Germinal center (tissue), 1 donor: ENCODE measurements at regions not wholly inside any gene's neighbourhood (a gene's known extent, or its start where the extent isn't known, plus 50 kb on each side); places are given as distances from the start of the nearest gene placed in this dataset.

Experiments
- DNase-seq: peaks from one replicate; pipeline ENCODE4 v3.0.0; 2012; ENCODE audit warnings: mixed read lengths, low spot score

DNA sequence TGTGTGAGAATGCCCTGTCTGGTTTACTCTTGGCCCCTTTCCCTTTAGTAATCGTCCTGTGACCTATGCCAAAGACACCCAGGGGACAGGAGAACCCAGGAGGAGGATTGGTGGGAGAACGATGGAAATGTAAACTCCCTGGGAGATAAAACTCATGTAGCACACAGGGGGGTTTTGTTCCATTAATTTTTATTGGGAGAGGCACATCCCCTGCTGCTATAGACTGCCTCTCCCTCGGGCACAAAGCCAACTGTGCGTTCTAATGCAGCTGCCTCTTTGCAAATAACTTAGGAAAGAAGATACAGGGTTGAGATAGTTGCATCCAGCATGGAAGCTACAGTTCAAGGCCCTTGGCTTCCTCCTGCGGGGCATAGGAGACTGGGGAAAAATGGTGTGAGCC lies 489.6 kb downstream of the SLC4A3 start:
- no peak for DNase-seq

DNA sequence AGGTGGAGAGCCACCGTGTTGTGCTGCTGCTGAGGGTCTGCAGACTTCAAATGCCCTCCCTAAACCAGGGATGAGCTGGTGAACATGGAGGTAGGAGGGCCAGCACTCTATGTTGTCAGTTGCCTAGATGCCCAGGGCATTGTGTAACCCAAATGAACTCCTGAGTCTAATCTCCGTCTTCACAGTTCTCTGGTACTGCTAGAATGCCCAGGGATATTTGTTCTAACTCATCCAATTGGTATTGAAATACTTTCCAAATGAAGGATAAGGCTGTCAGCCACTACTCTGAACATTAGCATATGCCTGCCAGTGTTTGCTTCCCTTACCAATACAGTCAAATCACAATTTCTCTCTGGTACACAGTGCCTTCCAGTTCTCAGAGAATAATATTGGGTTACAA lies 492.6 kb downstream of the SLC4A3 start:
- no peak for DNase-seq

DNA sequence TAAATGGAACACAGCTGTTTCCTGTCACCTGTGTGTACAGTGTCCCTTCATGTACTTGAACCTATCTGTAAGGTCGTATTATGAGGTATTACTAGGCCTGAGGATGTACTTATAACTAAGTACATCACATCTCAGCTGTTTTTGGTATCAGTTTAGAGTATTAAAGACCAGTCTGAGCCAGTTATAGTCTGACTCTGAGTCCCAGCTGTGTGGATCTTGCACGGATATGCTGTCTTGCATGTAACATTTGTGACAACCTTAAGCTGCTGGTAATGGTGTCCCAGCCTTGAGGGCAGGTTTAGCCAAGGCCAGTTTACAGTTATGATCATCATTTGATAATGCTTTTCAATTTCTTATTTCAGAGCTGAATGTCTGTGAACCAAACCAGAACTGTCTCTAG lies 496.3 kb downstream of the SLC4A3 start:
- no peak for DNase-seq

DNA sequence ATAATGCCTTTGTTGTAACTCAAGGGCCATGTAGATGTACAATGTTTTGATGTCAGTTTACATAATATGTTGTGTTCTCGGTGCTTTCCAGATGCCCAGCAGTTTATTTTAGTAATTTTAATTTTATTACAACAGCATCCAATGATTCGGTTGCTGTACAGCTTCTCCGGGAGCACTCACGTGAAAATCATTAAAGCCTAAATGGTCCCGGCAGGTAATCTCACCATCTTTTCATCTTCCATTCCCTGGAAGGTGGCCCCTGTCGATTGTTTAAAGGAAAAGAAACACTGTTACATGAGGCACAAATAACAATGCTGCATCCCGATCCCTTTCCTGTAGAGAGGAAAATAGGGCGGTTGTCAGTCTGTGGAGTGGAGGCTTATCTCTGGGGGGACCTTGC lies 498.1 kb downstream of the SLC4A3 start:
- DNase-seq = no peak

DNA sequence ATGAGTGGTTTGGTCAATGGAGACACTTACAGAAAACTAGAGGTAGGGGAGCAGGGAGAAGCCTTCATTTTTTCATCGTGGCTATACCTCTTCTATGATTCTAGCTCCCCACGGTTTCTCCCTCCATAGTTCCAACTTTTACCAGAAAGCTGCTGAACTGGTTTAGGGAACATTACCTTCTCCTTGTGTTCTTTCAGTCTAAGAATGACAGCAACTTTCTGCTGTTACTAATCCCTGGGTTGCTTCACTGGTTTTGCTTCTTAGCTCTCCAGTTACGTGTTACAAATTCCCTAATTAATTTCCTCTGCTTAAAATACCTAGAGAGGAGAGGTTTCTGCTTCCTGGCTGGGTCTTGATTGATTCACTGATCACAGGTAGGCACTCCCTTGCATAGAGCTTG lies 499.9 kb downstream of the SLC4A3 start:
- no peak for DNase-seq

DNA sequence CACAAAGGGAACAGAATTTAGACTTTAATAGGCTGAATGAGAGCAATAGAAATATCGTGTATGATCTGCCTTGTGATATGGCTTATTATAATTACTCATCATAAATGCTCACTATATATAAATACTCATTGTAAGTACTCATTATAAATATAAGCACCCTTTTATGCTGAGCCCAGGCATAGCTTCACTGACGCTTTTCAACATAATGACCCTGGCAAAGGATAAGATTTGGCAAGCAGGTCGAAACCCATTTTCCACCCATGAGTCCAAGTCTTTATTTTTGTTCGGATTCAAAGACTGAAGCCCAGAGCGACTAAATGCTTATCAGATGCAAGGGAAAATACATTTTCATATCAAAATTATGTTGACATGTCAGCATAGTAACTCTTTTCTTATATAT lies 500.4 kb downstream of the SLC4A3 start:
- no peak for DNase-seq

DNA sequence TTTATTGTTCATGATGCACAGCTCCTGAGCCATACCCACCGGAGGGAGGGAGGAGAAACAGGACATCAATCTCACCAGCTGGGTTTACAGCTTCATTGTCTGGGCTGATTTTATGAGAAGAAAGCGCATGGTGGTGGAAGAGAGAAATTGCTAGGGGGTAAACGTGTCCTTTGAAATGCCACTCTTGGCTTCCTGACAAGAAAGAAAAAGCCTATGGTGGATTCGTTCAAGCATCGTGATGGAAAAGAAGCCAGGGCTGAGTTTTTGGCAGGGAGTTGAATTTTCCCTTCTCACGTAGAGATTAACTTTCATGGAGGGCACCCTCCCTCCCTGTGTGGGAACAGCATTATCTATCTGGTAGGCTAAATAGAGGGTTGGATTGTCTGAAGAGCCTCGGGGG lies 502.0 kb downstream of the SLC4A3 start:
- DNase-seq = no peak

DNA sequence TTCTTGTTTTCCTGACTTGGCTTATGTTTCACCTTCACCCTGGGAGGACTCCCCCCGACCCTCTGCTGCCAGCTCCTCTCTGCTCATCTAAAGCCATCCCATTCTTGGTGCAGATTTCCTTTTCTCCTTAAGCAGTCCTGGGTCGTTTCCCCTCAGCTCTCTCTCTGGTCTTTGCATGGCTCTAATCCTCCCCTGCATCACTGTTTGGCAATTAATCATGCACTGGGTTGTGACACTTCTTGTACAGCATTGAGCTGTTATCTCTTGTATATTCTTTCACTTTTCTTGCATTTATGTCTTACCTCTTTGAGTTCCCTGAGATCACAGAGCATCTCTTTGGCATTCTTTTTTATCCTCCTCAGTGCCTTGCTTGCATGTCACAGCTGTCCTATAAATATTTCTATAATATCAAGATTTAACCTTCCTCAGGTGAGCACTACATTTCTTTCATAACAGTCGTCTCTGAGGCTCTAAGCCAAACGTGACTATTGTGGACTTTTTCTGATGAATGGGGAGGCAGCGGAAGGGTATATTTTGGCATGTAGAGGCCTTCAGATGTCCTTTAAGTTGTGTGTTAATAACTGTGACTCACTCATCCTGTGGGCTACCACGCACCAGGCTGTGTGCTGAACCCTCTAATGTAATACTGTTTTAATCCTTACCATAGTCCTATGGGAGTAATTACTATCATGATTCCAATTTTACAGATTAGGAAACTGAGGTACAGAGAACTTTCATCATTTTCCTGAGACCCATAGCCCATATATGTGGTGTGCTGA lies 507.5 kb downstream of the SLC4A3 start:
- DNase-seq = no peak

DNA sequence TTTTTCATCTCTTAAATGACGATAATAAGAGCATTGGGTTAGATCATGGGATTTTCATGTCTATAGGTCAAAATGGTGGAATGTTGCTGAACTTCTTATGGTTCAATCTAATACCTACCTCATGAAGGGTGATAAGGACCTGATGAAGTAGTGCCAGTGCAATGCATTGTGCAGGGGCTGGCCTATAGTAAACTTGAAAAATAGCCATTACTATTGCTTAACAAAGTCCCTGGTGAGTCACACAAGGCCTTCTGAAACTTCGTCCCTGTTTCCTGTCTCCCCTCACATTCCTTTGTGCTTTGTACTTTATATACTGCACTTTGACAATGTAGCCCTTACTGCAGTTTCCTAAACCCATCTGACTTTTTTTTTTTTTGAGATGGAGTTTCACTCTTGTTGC lies 515.9 kb downstream of the SLC4A3 start:
- no peak for DNase-seq

DNA sequence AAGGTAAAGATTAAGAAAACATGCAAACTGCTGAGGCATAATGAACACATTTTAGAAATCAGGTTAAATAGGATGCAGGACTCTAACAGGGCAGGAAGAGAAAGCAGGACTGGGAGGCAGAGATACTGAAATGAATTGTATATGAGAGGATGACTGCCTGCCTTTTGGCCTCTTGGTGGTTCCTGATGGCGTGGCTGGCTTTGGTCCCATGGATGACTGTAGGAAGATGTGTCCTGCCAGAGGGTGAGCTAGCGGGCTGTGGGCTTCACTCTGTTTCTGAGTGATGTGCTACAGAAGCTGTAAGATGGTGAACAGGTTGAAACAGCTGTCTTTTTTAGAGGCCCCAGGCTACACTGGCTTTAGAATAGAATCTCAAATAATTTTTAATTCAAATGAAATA lies 517.0 kb downstream of the SLC4A3 start:
- DNase-seq = no peak

DNA sequence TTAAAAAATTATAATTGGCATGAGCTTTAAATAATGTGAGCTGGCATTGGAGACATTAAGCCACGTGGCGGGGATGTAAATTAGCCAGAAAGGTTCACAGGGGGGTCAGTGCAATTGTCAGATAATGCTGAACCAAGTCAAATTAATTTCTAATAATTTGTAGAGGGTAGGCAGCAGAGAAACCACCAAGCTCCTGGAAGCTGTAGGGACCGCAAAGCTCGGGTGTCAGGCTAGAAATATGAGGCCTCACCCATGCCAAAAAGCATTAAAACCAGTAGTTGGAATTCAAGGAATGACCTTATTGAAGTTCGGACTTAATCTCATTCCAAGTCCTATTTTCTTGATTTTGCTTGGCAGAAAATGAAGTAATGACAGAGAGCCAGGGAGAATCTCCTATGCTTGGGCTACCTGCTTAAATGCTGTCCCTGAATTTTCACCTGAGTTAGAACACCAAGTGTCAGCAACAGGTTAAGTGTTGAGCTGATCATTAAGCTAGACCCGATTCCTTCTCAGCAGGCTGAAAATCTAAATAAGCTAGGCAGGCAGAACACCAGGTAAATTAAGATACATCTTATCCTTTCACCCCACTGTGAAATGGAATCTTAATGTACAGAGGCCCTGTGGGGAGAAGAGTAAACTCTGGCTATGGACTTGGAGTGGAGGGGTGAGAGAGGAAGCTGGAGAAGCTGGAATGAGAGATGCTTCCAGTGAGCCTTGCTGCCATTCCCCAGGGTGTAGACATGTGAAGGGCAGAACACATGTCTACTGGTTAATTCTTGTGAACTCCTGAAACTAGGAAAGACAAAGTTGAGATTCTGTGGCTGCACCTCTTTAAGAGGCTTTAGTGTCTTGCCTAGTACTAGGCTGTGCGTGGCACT lies 520.0 kb downstream of the SLC4A3 start:
- DNase-seq = no peak

DNA sequence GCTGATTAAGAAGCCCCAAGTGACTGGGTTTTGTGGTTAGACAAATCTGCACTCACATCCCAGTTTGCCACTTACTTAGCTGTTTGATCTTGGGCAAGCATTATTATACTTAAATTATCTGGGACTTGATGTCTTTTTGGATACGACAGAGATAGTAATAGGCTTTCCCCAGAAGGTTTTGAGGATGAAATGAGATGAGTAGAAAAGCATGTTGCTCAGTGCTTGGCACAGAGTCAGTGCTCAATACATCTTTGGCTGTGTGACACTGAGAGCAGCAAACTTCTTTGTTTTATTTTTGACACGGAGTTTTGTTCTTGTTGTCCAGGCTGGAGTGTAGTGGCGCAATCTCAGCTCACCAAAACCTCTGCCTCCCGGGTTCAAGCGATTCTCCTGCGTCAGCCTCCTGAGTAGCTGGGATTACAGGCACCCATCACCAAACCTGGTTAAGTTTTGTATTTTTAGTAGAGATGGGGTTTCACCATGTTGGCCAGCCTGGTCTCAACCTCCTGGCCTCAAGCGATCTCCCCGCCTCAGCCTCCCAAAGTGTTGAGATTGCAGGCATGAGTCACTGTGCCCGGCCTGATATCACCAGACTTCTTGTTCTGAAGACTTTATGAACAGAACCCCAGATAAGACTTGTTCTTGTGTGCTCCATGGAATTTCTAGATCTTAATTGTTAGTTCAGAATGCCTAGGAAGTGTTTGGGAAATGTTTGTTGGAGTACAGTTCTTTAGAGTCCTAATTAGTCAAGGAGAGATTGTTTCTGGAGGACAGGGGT lies 521.2 kb downstream of the SLC4A3 start:
- no peak for DNase-seq

DNA sequence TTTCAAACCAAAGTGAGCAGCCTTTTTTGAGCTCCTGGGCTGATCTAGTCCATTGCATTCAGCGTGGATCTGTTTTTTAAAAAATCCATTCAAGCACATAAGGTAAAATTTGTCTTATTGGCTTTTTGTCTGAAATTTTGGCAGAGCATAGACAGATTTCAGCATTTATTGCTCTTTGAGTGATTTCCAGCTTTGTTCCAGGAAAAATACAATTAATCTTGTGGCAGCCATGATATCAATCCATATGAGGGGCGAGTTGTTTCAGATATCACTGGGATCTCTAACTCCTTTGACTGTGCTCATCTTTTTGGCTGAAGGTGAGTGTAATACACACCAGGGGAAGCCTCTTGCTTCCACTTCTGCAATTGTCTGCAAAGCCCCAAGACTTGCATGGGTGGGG lies 523.9 kb downstream of the SLC4A3 start:
- DNase-seq = no peak

DNA sequence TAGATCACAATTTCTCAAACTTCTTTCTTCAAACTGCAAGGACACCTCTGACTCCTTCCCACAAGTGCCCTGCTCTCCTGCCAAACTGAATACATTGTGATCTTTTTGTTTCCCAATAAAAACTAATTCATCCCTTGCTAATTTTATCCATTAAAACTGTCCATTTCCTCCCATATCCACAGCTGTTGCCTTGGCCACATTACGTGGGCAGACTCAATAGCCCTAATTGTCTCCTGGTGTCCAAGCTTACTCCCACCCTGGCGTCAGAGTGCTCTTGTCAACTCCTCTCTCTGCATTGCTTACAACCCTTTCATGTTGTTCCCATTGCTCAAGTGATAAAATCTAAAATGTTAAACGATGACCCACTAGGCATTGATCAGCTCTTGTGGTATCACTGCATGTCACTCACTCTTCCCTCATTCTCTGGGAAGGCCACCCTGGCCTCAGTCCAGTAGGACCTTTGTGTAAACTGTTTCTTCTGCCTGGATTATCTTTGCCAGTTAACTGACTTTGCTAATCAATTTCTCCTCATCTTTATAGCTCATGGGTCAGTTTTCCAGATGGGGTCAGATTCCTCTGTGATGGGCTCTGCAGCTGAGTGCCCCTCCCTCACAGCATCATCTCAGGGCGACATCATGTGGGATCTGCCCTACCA lies 525.0 kb downstream of the SLC4A3 start:
- no peak for DNase-seq

DNA sequence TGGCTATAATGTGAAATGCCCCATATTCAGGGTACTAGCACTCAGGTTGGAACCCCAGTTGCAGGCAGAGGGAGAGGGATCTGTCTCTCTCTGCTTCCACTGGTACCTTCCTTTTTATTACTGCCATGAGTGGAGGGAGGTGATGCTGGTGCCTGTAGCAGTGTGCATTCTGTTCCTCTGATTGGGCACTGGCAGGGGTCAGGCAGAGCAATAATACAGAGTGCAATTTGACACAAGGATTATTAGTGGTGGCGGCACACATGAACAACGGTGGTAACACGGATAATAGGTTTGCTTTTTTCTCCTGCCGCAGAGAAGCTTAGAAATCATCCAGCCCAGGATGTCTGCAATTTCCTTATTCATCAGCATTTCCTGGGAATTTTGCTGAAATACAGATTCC lies 525.7 kb downstream of the SLC4A3 start:
- DNase-seq = no peak

DNA sequence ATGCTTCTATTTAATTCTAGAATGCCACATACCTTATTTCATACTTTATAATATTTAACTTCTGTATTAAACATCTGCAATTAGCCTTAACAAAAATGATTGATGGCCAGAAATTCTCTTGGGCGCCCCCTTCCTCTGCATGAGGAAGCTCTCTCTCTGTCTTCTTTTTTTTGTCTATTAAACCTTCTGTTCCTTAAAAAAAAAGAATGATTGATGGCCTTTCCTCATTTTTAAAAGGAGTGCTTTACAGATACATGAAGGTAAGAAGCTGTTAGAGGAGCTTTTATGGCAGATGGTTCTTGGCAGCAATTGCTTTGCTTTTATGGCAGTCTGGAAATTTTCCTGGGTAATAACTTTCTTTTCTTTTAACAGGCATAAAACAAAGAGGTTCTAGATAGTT lies 526.9 kb downstream of the SLC4A3 start:
- no peak for DNase-seq

DNA sequence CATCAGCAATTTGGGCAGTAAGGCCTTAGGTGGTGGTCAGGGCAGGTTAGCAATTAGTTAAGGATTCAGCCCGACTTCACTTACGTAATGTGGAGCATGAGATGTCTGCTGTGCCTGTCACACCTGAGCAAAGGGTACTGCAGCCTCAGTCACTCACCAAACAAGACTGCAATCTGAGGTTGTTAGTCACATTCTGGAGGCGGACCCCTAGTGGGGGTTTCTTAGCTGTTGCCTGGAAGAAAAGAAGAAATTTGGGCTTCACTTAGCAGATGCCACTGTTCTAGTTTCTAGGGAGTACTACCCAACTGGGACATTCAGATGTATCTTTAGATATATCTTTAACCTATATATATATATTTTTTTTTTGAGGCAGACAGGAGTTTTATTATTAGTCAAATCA lies 529.9 kb downstream of the SLC4A3 start:
- DNase-seq = no peak

DNA sequence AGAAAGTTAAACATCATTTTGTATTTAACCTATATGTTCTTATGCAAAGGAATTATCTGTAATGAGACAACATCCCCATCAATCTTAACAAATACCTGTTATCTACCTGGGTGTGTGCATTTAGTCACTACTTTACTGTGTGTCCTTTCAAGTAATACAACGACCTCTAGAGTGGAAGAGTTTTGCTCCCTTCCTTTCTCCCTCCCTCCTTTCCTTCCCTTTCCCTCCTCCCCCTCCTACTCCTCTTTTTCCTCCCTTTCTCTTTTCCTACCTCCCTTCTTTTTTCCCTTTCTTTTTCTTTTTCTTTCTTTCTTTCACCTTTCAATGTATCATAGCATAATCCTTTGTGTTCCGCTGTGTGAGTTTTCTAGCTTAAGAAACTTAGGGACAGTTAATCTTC lies 532.3 kb downstream of the SLC4A3 start:
- DNase-seq = no peak

DNA sequence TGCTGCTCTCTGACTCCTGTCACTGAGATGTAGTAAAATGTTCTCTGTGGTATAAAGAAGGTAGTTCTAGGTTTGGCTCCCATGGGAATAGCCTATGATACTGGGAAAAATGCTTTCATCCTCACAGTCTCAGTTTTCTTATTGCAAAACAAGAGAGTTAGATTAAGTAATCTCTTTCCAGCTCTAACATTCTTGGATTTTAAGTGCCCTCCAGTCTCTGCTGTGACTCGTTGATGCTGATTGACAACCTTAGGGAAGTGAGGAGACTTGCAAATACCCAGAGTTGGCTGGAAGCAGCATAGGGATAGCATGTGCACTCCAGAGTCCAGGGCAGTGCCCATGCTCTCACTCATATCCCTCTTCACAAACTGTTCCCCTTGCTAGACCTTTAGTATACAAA lies 534.9 kb downstream of the SLC4A3 start:
- DNase-seq = no peak

DNA sequence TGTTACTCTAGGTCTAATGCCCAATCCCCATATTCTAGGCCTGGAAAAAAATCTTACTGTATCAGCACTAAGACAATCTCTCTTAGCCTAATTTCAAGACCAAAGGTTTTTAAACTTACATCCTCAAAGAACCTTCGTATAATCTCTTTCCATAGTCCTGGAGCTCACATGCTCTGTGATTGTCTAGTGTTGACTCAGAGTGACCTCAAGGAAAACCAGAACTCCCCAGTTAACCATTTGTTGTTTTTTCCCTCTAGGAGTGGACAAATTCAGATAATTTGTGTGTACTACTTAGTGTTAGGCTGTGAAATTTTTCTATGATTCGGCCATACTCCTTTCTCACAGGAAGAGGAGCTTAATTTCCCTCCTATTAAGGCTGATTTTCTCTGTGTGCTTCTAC lies 536.1 kb downstream of the SLC4A3 start:
- DNase-seq = no peak

DNA sequence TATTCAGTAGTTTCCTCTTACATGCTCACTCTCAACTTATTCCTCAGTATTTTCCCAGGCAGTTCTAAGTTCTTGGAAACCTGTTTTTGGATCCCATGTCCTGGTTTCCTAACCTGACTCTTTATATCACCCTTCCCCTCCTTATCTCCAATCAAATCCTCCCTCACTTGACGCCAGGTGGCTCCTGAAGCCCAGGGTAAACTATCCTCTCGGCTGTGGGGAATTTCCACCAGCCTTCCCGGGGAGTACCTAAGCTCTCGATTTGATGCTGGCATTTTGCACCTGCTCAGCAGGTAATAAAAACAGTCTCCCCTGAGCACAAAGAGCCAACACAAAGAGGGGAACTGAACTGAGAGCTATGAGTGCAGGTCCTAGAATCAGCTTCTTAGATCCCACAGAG lies 538.0 kb downstream of the SLC4A3 start:
- no peak for DNase-seq

DNA sequence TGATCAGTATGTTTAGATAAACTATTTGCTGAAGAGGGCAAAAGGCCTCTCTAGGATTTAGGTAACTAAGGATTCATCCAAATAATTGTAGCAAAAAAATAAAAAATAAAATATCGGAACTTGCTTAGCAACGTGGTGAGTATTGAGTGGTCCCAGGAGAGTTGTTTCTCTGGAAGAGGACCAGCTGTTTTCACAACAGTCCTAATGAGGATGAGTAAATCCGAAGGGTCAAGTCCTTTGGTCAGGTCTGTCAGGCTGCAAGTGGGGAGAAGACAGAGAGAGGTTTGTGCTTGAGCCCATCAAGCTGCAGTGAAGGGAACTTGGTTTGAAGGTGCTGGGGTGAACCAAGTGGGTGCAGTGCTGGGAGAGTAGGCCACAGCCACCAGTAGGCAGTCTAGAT lies 539.2 kb downstream of the SLC4A3 start:
- no peak for DNase-seq
